Stimulated activated naive B cell treated with anti-CD40 and anti-IgM and Interleukin-4, amounts not matched to agents 10 μg/mL and 1 μg/mL and 100 μg/mL, for 72 hours (primary cell): ENCODE measurements at regions not wholly inside any gene's neighbourhood (a gene's known extent, or its start where the extent isn't known, plus 50 kb on each side); places are given as distances from the start of the nearest gene placed in this dataset.

Experiments
- ATAC-seq, 2 donors: fragments of 150-1000 bp; cut with Tn5 transposase; replicated peaks; 2 replicates each; pipeline ENCODE4 v1.10.0; 2021; ENCODE audit warnings: moderate library complexity in 1 of 2
- DNase-seq: peaks from one replicate; pipeline ENCODE4 v3.0.0; 2021
- H3K27ac Mint-ChIP-seq: one replicate; pipeline ENCODE4 v1.8.0; 2022; ENCODE audit warnings: mild to moderate bottlenecking, mixed read lengths
- H3K27me3 Mint-ChIP-seq, 2 donors: one replicate each; pipeline ENCODE4 v1.8.0; 2022; ENCODE audit warnings: mixed read lengths in 2 of 2
- H3K36me3 Mint-ChIP-seq, 2 donors: one replicate each; pipeline ENCODE4 v1.8.0; 2022; ENCODE audit warnings: mixed read lengths in 2 of 2, mild to moderate bottlenecking in 1 of 2
- H3K4me1 Mint-ChIP-seq, 2 donors: one replicate each; pipeline ENCODE4 v1.8.0; 2022; ENCODE audit warnings: mixed read lengths in 2 of 2, mild to moderate bottlenecking in 1 of 2
- H3K4me3 Mint-ChIP-seq, 2 donors: one replicate each; pipeline ENCODE4 v1.8.0; 2022; ENCODE audit warnings: mild to moderate bottlenecking in 2 of 2, mixed read lengths in 2 of 2, moderate library complexity in 1 of 2
- H3K9me3 Mint-ChIP-seq, 2 donors: one replicate each; pipeline ENCODE4 v1.8.0; 2022; ENCODE audit warnings: mixed read lengths in 2 of 2, mild to moderate bottlenecking in 1 of 2

GRCh38 chr10:10797513-10797912 is 220.2 kb upstream of the CELF2 start:
- Mint-ChIP-seq H3K27ac (no peak overlapping the region), H3K4me3 (no peak overlapping the region), H3K4me1 (no peaks in the 10 kb centered on the region), H3K36me3 (no peaks in the 10 kb centered on the region), H3K9me3 (peaks cover 0 to 2% of the 10 kb centered on the region in 2 donors), H3K27me3 (peaks cover 20 to 39% of the 10 kb centered on the region in 2 donors)
- ATAC-seq: no peak
- DNase-seq: no peak

GRCh38 chr10:10798102-10798863 is 219.4 kb upstream of the CELF2 start:
- ATAC-seq: no peak
- DNase-seq: no peak
- H3K9me3 Mint-ChIP-seq: peaks cover 0 to 2% of the 10 kb centered on the region in 2 donors

GRCh38 chr10:10798864-10799192 is 218.8 kb upstream of the CELF2 start:
- Mint-ChIP-seq H3K27me3 (peaks cover 20 to 34% of the 10 kb centered on the region in 2 donors), H3K27ac (no peak overlapping the region), H3K36me3 (no peaks in the 10 kb centered on the region), H3K4me3 (no peak overlapping the region), H3K9me3 (peaks cover 0 to 2% of the 10 kb centered on the region in 2 donors), H3K4me1 (no peaks in the 10 kb centered on the region)
- ATAC-seq (no peak), DNase-seq (no peak)

More at GRCh38 chr10:10798102-10798863, 219.4 kb upstream of the CELF2 start:
- Mint-ChIP-seq H3K4me3 (no peak overlapping the region), H3K27ac (no peak overlapping the region), H3K4me1 (no peaks in the 10 kb centered on the region), H3K36me3 (no peaks in the 10 kb centered on the region), H3K27me3 (peaks cover 20 to 34% of the 10 kb centered on the region in 2 donors)

- peaks cover 22 to 25% of the 10 kb centered on the region in 2 donors for H3K27me3 Mint-ChIP-seq
- ATAC-seq: no peak
- no peaks in the 10 kb centered on the region for H3K36me3 Mint-ChIP-seq
- no peak overlapping the region for H3K27ac Mint-ChIP-seq
- no peak overlapping the region for H3K4me3 Mint-ChIP-seq
- no peaks in the 10 kb centered on the region for H3K4me1 Mint-ChIP-seq
- no peak for DNase-seq
- H3K9me3 Mint-ChIP-seq: peaks cover 0 to 2% of the 10 kb centered on the region in 2 donors
Observed at GRCh38 chr10:10800961-10801360, 216.7 kb upstream of the CELF2 start.

GRCh38 chr10:10803278-10803677 is 214.4 kb upstream of the CELF2 start:
- peaks cover 0 to 2% of the 10 kb centered on the region in 2 donors for H3K9me3 Mint-ChIP-seq
- H3K36me3 Mint-ChIP-seq: no peaks in the 10 kb centered on the region
- ATAC-seq (no peak), DNase-seq (no peak)
- H3K4me1 Mint-ChIP-seq: peaks cover 0 to 2% of the 10 kb centered on the region in 2 donors
- H3K4me3 Mint-ChIP-seq: no peak overlapping the region
- peaks cover 7 to 14% of the 10 kb centered on the region in 2 donors for H3K27me3 Mint-ChIP-seq
- no peak overlapping the region for H3K27ac Mint-ChIP-seq

GRCh38 chr10:10804061-10804460 is 213.6 kb upstream of the CELF2 start:
- peaks cover 0 to 2% of the 10 kb centered on the region in 2 donors for H3K4me1 Mint-ChIP-seq
- peaks cover 4 to 7% of the 10 kb centered on the region in 2 donors for H3K27me3 Mint-ChIP-seq
- H3K27ac Mint-ChIP-seq: no peak overlapping the region
- H3K36me3 Mint-ChIP-seq: no peaks in the 10 kb centered on the region
- DNase-seq: no peak
- H3K9me3 Mint-ChIP-seq: peaks cover 0 to 2% of the 10 kb centered on the region in 2 donors
- H3K4me3 Mint-ChIP-seq: no peak overlapping the region
- ATAC-seq: no peak

- Mint-ChIP-seq H3K4me1 (peaks cover 0 to 2% of the 10 kb centered on the region in 2 donors), H3K9me3 (peaks cover 0 to 2% of the 10 kb centered on the region in 2 donors), H3K27ac (no peak overlapping the region), H3K36me3 (no peaks in the 10 kb centered on the region), H3K27me3 (peaks cover 5 to 8% of the 10 kb centered on the region in 2 donors), H3K4me3 (no peak overlapping the region)
- ATAC-seq (peak; percentile 29 to 44), DNase-seq (no peak)
Observed at GRCh38 chr10:10804998-10805740, 212.5 kb upstream of the CELF2 start.

GRCh38 chr10:10807106-10807505 is 210.6 kb upstream of the CELF2 start:
- ATAC-seq: no peak
- no peak overlapping the region for H3K4me3 Mint-ChIP-seq

GRCh38 chr10:10811562-10811961 is 206.1 kb upstream of the CELF2 start:
- H3K9me3 Mint-ChIP-seq: peaks cover 3 to 12% of the 10 kb centered on the region in 2 donors
- no peak for DNase-seq
- peaks cover 3% of the 10 kb centered on the region in 2 donors for H3K36me3 Mint-ChIP-seq
- peaks cover 7 to 24% of the 10 kb centered on the region in 2 donors for H3K27me3 Mint-ChIP-seq
- no peak for ATAC-seq
- H3K4me1 Mint-ChIP-seq: peaks cover 0 to under 1% of the 10 kb centered on the region in 2 donors
- H3K27ac Mint-ChIP-seq: no peak overlapping the region
- no peak overlapping the region for H3K4me3 Mint-ChIP-seq

More at GRCh38 chr10:10807106-10807505, 210.6 kb upstream of the CELF2 start:
- Mint-ChIP-seq H3K4me1 (peaks cover 0 to 2% of the 10 kb centered on the region in 2 donors), H3K27me3 (peaks cover 11 to 17% of the 10 kb centered on the region in 2 donors), H3K27ac (no peak overlapping the region), H3K9me3 (peaks cover 3 to 6% of the 10 kb centered on the region in 2 donors), H3K36me3 (peaks cover 3% of the 10 kb centered on the region in 2 donors)
- no peak for DNase-seq

GRCh38 chr10:10813656-10814055 is 204.0 kb upstream of the CELF2 start:
- ATAC-seq (no peak), DNase-seq (no peak)
- Mint-ChIP-seq H3K4me1 (no peaks in the 10 kb centered on the region), H3K4me3 (no peak overlapping the region), H3K27me3 (peaks cover 7 to 23% of the 10 kb centered on the region in 2 donors), H3K27ac (no peak overlapping the region), H3K36me3 (peaks cover 3% of the 10 kb centered on the region in 2 donors), H3K9me3 (peaks cover 6 to 17% of the 10 kb centered on the region in 2 donors)

- Mint-ChIP-seq H3K36me3 (peaks cover 3% of the 10 kb centered on the region in 2 donors), H3K4me3 (no peak overlapping the region), H3K4me1 (no peaks in the 10 kb centered on the region), H3K27me3 (peaks cover 7 to 23% of the 10 kb centered on the region in 2 donors), H3K27ac (no peak overlapping the region), H3K9me3 (peaks cover 6 to 17% of the 10 kb centered on the region in 2 donors)
- no peak for DNase-seq
- no peak for ATAC-seq
Observed at GRCh38 chr10:10814069-10814468, 203.6 kb upstream of the CELF2 start.

- ATAC-seq (no peak), DNase-seq (no peak)
- Mint-ChIP-seq H3K27me3 (peaks cover 0 to 18% of the 10 kb centered on the region in 2 donors), H3K36me3 (peaks cover under 1 to 3% of the 10 kb centered on the region in 2 donors), H3K4me1 (no peaks in the 10 kb centered on the region), H3K9me3 (peaks cover 6 to 26% of the 10 kb centered on the region in 2 donors), H3K27ac (no peak overlapping the region), H3K4me3 (no peak overlapping the region)
Observed at GRCh38 chr10:10816447-10816846, 201.2 kb upstream of the CELF2 start.

- Mint-ChIP-seq H3K27me3 (peaks cover 0 to 13% of the 10 kb centered on the region in 2 donors), H3K9me3 (peaks cover 3 to 19% of the 10 kb centered on the region in 2 donors), H3K36me3 (peaks cover 0 to 1% of the 10 kb centered on the region in 2 donors), H3K27ac (no peak overlapping the region), H3K4me1 (no peaks in the 10 kb centered on the region), H3K4me3 (no peak overlapping the region)
- ATAC-seq: no peak
- DNase-seq: no peak
Observed at GRCh38 chr10:10817609-10818008, 200.1 kb upstream of the CELF2 start.

- peaks cover 0 to 1% of the 10 kb centered on the region in 2 donors for H3K36me3 Mint-ChIP-seq
- H3K4me1 Mint-ChIP-seq: no peaks in the 10 kb centered on the region
- peaks cover 0 to 8% of the 10 kb centered on the region in 2 donors for H3K27me3 Mint-ChIP-seq
- H3K4me3 Mint-ChIP-seq: no peak overlapping the region
- H3K27ac Mint-ChIP-seq: no peak overlapping the region
- ATAC-seq: no peak
- peaks cover 3 to 14% of the 10 kb centered on the region in 2 donors for H3K9me3 Mint-ChIP-seq
- no peak for DNase-seq
Observed at GRCh38 chr10:10818082-10818481, 199.6 kb upstream of the CELF2 start.
